OCI-LY7 (cell line): ENCODE measurements at regions not wholly inside any gene's neighbourhood (a gene's known extent, or its start where the extent isn't known, plus 50 kb on each side); places are given as distances from the start of the nearest gene placed in this dataset.

Experiments used
- BruUV-seq: library from RNA; stranded (reverse); fragments of 400-500 nt; replicated peaks from 2 replicates; lab custom pipeline; 2021; lab: Mats Ljungman, UMichigan
- CTCF ChIA-PET: fragments of 300-600 bp; sonication (Branson Sonifier 250); formaldehyde crosslinking; loops from one replicate; lab custom pipeline; 2022; ENCODE audit warnings: antibody characterized with exemption; ENCODE audit not compliant: unreplicated experiment; lab: Charles Lee
- POLR2A ChIA-PET: fragments of 300-600 bp; sonication (Branson Sonifier 250); formaldehyde crosslinking; loops from one replicate; lab custom pipeline; 2022; ENCODE audit warnings: antibody characterized with exemption; lab: Charles Lee
- DNase-seq: peaks from one replicate; pipeline ENCODE4 v3.0.0-alpha.2; 2015; ENCODE audit warnings: low spot score
- H2AFZ ChIP-seq: fragments of 200-600 bp; sonication (generic), shearing (Covaris generic); 2 replicates; pipeline ENCODE4 v1.6.1; 2014; ENCODE audit warnings: mild to moderate bottlenecking, antibody characterized with exemption, low read length, moderate library complexity
- H3K27ac ChIP-seq: fragments of 200-600 bp; sonication (generic); 2 replicates; pipeline ENCODE4 v1.5.1; 2014; ENCODE audit warnings: mixed run types, low read depth, mild to moderate bottlenecking, moderate library complexity, low read length, inconsistent platforms; ENCODE audit not compliant: poor library complexity, severe bottlenecking
- H3K36me3 ChIP-seq: fragments of 200-600 bp; sonication (generic); 2 replicates; pipeline ENCODE4 v1.6.1; 2014; ENCODE audit warnings: mild to moderate bottlenecking, antibody characterized with exemption, low read length, moderate library complexity, mixed read lengths; ENCODE audit not compliant: insufficient read depth
- H3K4me1 ChIP-seq: fragments of 200-600 bp; sonication (generic); 2 replicates; pipeline ENCODE4 v1.5.1; 2014; ENCODE audit warnings: mild to moderate bottlenecking, low read length; ENCODE audit not compliant: insufficient read depth, poor library complexity, severe bottlenecking
- H3K4me2 ChIP-seq: fragments of 200-600 bp; sonication (generic); 2 replicates; pipeline ENCODE4 v1.6.1; 2014; ENCODE audit warnings: mild to moderate bottlenecking, low read length
- H3K4me3 ChIP-seq: fragments of 200-600 bp; sonication (generic); 2 replicates; pipeline ENCODE4 v1.5.1; 2014; ENCODE audit warnings: mild to moderate bottlenecking, low read depth, low read length; ENCODE audit not compliant: poor library complexity, severe bottlenecking
- H3K79me2 ChIP-seq: fragments of 200-600 bp; sonication (generic); 2 replicates; pipeline ENCODE4 v1.6.1; 2016; ENCODE audit warnings: low read depth, mild to moderate bottlenecking, low read length, moderate library complexity, mixed read lengths; ENCODE audit not compliant: insufficient read depth
- H3K9me2 ChIP-seq: fragments of 200-600 bp; sonication (generic); 2 replicates; pipeline ENCODE4 v1.6.1; 2016; ENCODE audit warnings: mild to moderate bottlenecking, low read length, mixed read lengths; ENCODE audit not compliant: insufficient read depth
- H3K9me3 ChIP-seq: fragments of 200-600 bp; sonication (generic); 2 replicates; pipeline ENCODE4 v1.6.1; 2014; ENCODE audit warnings: mild to moderate bottlenecking, mixed run types, low read length, mixed read lengths
- H4K20me1 ChIP-seq: fragments of 200-600 bp; sonication (generic); 2 replicates; pipeline ENCODE4 v1.6.1; 2014; ENCODE audit warnings: mild to moderate bottlenecking, antibody characterized with exemption, low read length, moderate library complexity, mixed read lengths; ENCODE audit not compliant: insufficient read depth
- EZH2phosphoT487 ChIP-seq: fragments of 200-600 bp; sonication (generic); IDR thresholded peaks from 2 replicates; pipeline ENCODE4 v1.6.1; 2018; ENCODE audit warnings: low read depth, borderline replicate concordance, mild to moderate bottlenecking, mixed run types, antibody characterized with exemption, low read length, moderate library complexity, mixed read lengths
- intact Hi-C: fragments of 100-400 bp; cut with micrococcal nuclease; formaldehyde crosslinking; loops from one replicate; pipeline ENCODE4 v1.10.0; 2022; ENCODE audit not compliant: unreplicated experiment
- TF ChIP-seq, protein P1 (sequence below): fragments of 200-600 bp; sonication (generic); conservative IDR thresholded peaks from 2 replicates; pipeline ENCODE4 v1.5.1; 2014; ENCODE audit warnings: mild to moderate bottlenecking, antibody characterized with exemption, low read length, moderate library complexity, mixed read lengths

DNA sequence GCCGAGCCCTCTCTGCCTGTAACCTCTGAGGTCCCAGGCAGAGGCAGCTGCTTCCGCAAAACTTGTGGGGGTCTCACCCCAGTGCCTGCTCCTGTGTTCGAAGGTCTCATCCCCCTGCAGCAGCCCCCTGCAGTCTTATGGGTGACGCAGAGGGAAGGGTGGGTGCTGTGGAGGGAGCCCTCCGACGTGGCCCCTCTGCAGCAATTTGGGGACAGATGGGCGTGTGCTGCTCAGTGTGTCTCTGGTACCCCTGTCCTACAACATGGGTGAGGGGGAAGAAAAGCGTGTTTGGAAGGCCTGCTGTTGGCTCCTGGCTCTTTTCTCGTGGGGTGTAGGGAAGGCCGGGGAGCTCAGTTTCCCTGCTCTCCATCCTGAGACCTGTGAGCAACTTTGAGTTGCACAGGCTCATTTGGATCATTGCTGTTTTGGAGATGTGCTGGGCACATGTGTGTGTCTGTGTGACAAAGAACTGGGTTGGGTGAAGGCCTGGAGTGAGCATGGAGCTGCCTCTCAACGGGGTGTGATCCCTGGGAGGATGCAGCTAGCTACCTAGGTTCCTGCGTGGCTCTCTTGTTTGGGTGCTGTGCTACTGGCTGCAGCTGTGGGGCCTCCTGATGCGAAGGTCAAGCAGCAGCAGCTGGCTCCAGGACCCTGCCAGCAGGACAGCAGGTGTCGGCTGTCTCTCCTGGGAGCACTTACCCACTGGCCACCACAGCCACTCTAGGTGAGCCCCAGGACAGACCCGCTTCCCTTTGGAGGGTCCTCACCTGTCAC lies 179.6 kb upstream of the PITX1 start:
- no peaks in the 10 kb centered on the region for H3K36me3 ChIP-seq
- intact Hi-C loops = no loop called here
- no peaks in the 10 kb centered on the region for H3K9me3 ChIP-seq
- H2AFZ ChIP-seq = no peak overlapping the region
- H3K4me2 ChIP-seq = no peak overlapping the region
- no TSS peak for BruUV-seq
- POLR2A ChIA-PET = interaction anchor here (0.6 to 1.0 kb wide), 2 partner anchors 99 to 1698 kb away, joined by 3 to 4 read pairs; no protein-coding TSS in a partner anchor
- TF ChIP-seq, protein P1, sequence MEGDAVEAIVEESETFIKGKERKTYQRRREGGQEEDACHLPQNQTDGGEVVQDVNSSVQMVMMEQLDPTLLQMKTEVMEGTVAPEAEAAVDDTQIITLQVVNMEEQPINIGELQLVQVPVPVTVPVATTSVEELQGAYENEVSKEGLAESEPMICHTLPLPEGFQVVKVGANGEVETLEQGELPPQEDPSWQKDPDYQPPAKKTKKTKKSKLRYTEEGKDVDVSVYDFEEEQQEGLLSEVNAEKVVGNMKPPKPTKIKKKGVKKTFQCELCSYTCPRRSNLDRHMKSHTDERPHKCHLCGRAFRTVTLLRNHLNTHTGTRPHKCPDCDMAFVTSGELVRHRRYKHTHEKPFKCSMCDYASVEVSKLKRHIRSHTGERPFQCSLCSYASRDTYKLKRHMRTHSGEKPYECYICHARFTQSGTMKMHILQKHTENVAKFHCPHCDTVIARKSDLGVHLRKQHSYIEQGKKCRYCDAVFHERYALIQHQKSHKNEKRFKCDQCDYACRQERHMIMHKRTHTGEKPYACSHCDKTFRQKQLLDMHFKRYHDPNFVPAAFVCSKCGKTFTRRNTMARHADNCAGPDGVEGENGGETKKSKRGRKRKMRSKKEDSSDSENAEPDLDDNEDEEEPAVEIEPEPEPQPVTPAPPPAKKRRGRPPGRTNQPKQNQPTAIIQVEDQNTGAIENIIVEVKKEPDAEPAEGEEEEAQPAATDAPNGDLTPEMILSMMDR = no peak
- TF ChIP-seq EZH2phosphoT487 = no peak
- H3K4me3 ChIP-seq = no peak overlapping the region
- H3K4me1 ChIP-seq = no peaks in the 10 kb centered on the region
- H4K20me1 ChIP-seq = no peaks in the 10 kb centered on the region
- no peak for DNase-seq
- no peaks in the 10 kb centered on the region for H3K79me2 ChIP-seq
- no peaks in the 10 kb centered on the region for H3K9me2 ChIP-seq
- no peak overlapping the region for H3K27ac ChIP-seq
- CTCF ChIA-PET = no interaction called here

DNA sequence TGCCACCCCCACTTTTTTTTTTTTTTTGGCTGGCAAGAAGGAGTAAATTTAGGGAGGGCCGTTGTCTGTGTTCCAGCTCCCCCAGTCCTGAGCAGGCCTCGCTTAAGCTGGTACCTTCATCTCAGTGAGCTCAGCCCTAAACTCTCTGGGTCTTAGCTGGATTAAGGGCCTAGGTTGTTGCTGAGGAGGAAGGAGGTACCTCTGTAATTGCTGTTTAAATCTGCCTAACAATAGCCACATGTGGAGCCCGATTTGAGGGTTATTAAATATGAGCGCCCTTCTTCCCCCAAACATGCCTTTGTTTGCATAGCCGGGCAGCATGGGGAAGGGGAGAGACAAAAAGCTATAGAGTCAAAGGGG lies 179.0 kb upstream of the PITX1 start:
- Histone ChIP-seq H3K27ac (no peak overlapping the region), H3K4me3 (no peak overlapping the region), H3K4me2 (no peak overlapping the region), H3K4me1 (no peaks in the 10 kb centered on the region), H2AFZ (no peak overlapping the region), H3K36me3 (no peaks in the 10 kb centered on the region), H4K20me1 (no peaks in the 10 kb centered on the region), H3K9me2 (no peaks in the 10 kb centered on the region), H3K9me3 (no peaks in the 10 kb centered on the region), H3K79me2 (no peaks in the 10 kb centered on the region)
- CTCF ChIA-PET = no interaction called here
- TF ChIP-seq, protein P1 = no peak
- no peak for TF ChIP-seq EZH2phosphoT487
- intact Hi-C loops = no loop called here
- DNase-seq = no peak
- no TSS peak for BruUV-seq
- POLR2A ChIA-PET = interaction anchor here (0.6 kb wide), 1 partner anchor 15 kb away, joined by 3 read pairs; no protein-coding TSS in a partner anchor

DNA sequence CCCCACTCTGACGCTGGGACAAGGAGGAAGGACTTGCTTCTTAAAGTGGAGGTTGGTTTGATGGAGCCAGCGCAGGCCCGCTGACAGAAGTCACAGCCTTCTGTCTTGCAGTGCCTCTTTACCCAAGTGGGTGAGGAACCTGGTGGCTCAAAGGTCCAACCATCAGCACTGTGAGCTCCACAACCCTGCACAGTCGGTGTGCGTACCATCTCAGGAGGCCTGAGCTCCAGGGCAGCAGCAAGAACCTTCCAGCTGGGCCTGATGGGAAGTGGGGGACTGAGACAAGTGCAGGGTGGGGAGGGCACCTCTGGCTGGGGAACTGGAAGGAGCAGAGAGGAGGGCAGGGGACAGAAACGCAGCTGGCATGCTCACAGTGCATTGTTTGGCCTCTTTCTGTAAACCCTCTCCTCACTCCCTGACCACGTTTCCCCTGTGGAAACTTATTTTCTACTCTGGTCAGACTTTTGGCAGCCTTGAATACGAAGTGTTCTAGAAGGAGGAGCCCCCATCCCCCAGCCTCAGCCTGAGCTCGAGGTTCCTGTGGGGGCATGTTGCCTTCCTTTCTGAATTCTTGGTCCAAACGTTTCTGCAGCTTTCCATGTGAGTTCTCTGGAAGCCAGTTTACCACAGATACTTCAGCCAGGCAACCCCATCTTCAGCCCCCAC lies 178.5 kb upstream of the PITX1 start:
- intact Hi-C loops = no loop called here
- Histone ChIP-seq H3K36me3 (no peaks in the 10 kb centered on the region), H4K20me1 (no peaks in the 10 kb centered on the region), H3K27ac (no peak overlapping the region), H3K9me3 (no peaks in the 10 kb centered on the region), H3K4me3 (no peak overlapping the region), H3K79me2 (no peaks in the 10 kb centered on the region), H3K4me2 (no peak overlapping the region), H3K4me1 (no peaks in the 10 kb centered on the region), H2AFZ (no peak overlapping the region), H3K9me2 (no peaks in the 10 kb centered on the region)
- BruUV-seq = no TSS peak
- ChIA-PET CTCF (no interaction called here), POLR2A (interaction anchor here (0.6 kb wide), 1 partner anchor 15 kb away, joined by 3 read pairs; no protein-coding TSS in a partner anchor)
- TF ChIP-seq, protein P1 = no peak
- TF ChIP-seq EZH2phosphoT487 = no peak
- DNase-seq = no peak
